ENCODE measurements at regions not wholly inside any gene's neighbourhood (a gene's known extent, or its start where the extent isn't known, plus 50 kb on each side); places are given as distances from the start of the nearest gene placed in this dataset.

- TF ChIP-seq, protein P1, sequence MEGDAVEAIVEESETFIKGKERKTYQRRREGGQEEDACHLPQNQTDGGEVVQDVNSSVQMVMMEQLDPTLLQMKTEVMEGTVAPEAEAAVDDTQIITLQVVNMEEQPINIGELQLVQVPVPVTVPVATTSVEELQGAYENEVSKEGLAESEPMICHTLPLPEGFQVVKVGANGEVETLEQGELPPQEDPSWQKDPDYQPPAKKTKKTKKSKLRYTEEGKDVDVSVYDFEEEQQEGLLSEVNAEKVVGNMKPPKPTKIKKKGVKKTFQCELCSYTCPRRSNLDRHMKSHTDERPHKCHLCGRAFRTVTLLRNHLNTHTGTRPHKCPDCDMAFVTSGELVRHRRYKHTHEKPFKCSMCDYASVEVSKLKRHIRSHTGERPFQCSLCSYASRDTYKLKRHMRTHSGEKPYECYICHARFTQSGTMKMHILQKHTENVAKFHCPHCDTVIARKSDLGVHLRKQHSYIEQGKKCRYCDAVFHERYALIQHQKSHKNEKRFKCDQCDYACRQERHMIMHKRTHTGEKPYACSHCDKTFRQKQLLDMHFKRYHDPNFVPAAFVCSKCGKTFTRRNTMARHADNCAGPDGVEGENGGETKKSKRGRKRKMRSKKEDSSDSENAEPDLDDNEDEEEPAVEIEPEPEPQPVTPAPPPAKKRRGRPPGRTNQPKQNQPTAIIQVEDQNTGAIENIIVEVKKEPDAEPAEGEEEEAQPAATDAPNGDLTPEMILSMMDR (IDR thresholded peaks at IDR 0.05; ENCODE audit: unreplicated experiment): no peak
- no peaks in the 10 kb centered on the region for H3K4me1 Mint-ChIP-seq (ENCODE audit: low read depth, unreplicated experiment)
- DNase-seq: no peak
- H3K27ac Mint-ChIP-seq (ENCODE audit: unreplicated experiment): no peak overlapping the region
- intact Hi-C loops (cut with micrococcal nuclease; ENCODE audit: unreplicated experiment): no loop called here
- no TSS peak for BruUV-seq (replicated peaks)
- CTCF ChIA-PET: no interaction called here
- H3K4me3 Mint-ChIP-seq (ENCODE audit: low read depth, unreplicated experiment): no peak overlapping the region
- no peaks in the 10 kb centered on the region for H3K9me3 Mint-ChIP-seq (ENCODE audit: low read depth, unreplicated experiment)
- no peaks in the 10 kb centered on the region for H3K36me3 Mint-ChIP-seq (ENCODE audit: insufficient read depth, unreplicated experiment)
- H3K27me3 Mint-ChIP-seq (ENCODE audit: unreplicated experiment): no peaks in the 10 kb centered on the region
These were observed 304.6 kb upstream of the KCNMB2 start for GRCh38 chr3:178231645-178232044.

GRCh38 chr3:178233371-178234071 is 302.7 kb upstream of the KCNMB2 start:
- Mint-ChIP-seq H3K4me3 (ENCODE audit: low read depth, unreplicated experiment) (no peak overlapping the region), H3K27ac (ENCODE audit: unreplicated experiment) (no peak overlapping the region), H3K27me3 (ENCODE audit: unreplicated experiment) (no peaks in the 10 kb centered on the region), H3K4me1 (ENCODE audit: low read depth, unreplicated experiment) (no peaks in the 10 kb centered on the region), H3K36me3 (ENCODE audit: insufficient read depth, unreplicated experiment) (no peaks in the 10 kb centered on the region), H3K9me3 (ENCODE audit: low read depth, unreplicated experiment) (no peaks in the 10 kb centered on the region)
- intact Hi-C loops (cut with micrococcal nuclease; ENCODE audit: unreplicated experiment): no loop called here
- DNase-seq: no peak
- CTCF ChIA-PET: no interaction called here
- no TSS peak for BruUV-seq (replicated peaks)
- TF ChIP-seq, protein P1 (IDR thresholded peaks at IDR 0.05; ENCODE audit: unreplicated experiment): no peak

DNA sequence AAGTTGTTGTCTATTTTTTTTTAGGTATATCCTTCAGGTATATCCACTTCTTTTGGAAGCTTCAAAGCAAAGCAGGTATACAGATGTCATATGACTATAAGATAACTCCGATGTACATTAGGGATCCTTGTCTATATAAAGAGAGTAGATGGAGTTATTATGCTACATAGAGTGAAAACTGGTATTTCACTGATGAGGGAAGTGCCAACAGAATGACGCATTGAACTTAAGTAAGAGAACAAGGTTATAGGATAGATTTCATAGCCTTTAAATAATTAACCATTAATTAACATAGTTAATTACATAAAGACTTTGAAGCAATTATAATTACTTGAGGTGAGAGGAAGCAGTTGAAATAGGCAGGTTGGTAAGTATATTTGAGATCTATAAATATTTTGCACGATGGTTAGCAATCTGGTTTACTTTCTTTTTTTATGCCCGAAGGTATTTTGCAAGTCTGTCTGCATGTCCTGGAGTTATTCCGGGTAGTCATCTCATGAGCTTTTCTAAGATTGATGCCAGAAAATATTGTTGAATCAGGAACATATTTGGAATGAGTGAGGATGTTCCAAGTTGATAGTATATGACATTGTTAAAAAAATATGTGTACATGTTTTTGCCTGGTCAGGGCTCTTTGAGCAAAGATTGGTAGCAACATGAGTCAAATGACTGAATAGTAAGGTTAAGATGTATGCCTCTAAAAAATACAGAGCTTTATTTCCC is 299.5 kb upstream of the KCNMB2 start:
- CTCF ChIA-PET: no interaction called here
- BruUV-seq (replicated peaks): no TSS peak
- H3K36me3 Mint-ChIP-seq (ENCODE audit: insufficient read depth, unreplicated experiment): no peaks in the 10 kb centered on the region
- H3K4me1 Mint-ChIP-seq (ENCODE audit: low read depth, unreplicated experiment): no peaks in the 10 kb centered on the region
- TF ChIP-seq, protein P1 (IDR thresholded peaks at IDR 0.05; ENCODE audit: unreplicated experiment): no peak
- intact Hi-C loops (cut with micrococcal nuclease; ENCODE audit: unreplicated experiment): no loop called here
- no peak for DNase-seq
- H3K27ac Mint-ChIP-seq (ENCODE audit: unreplicated experiment): no peak overlapping the region
- H3K4me3 Mint-ChIP-seq (ENCODE audit: low read depth, unreplicated experiment): no peak overlapping the region
- H3K9me3 Mint-ChIP-seq (ENCODE audit: low read depth, unreplicated experiment): peaks cover 5% of the 10 kb centered on the region
- H3K27me3 Mint-ChIP-seq (ENCODE audit: unreplicated experiment): no peaks in the 10 kb centered on the region

GRCh38 chr3:178238179-178238578 is 298.1 kb upstream of the KCNMB2 start:
- TF ChIP-seq, protein P1 (IDR thresholded peaks at IDR 0.05; ENCODE audit: unreplicated experiment): no peak
- intact Hi-C loops (cut with micrococcal nuclease; ENCODE audit: unreplicated experiment): no loop called here
- Mint-ChIP-seq H3K4me1 (ENCODE audit: low read depth, unreplicated experiment) (no peaks in the 10 kb centered on the region), H3K9me3 (ENCODE audit: low read depth, unreplicated experiment) (peaks cover 5% of the 10 kb centered on the region), H3K36me3 (ENCODE audit: insufficient read depth, unreplicated experiment) (no peaks in the 10 kb centered on the region), H3K27me3 (ENCODE audit: unreplicated experiment) (no peaks in the 10 kb centered on the region), H3K4me3 (ENCODE audit: low read depth, unreplicated experiment) (no peak overlapping the region), H3K27ac (ENCODE audit: unreplicated experiment) (no peak overlapping the region)
- BruUV-seq (replicated peaks): no TSS peak
- no peak for DNase-seq
- CTCF ChIA-PET: no interaction called here

Data from Calu3 (cell line).